GM19372 (cell line): ENCODE measurements at regions not wholly inside any gene's neighbourhood (a gene's known extent, or its start where the extent isn't known, plus 50 kb on each side); places are given as distances from the start of the nearest gene placed in this dataset.
"Not testable (repeated sequence)": the region's sequence is repeated elsewhere in the genome, so short reads cannot be mapped to it uniquely, and the experiment has no call there.

Experiments used
- ATAC-seq: cut with Tn5 transposase; IDR thresholded peaks from one replicate; pipeline ENCODE4 v1.9.1; 2021; ENCODE audit warnings: mild to moderate bottlenecking, low read depth, moderate library complexity; ENCODE audit not compliant: unreplicated experiment

DNA sequence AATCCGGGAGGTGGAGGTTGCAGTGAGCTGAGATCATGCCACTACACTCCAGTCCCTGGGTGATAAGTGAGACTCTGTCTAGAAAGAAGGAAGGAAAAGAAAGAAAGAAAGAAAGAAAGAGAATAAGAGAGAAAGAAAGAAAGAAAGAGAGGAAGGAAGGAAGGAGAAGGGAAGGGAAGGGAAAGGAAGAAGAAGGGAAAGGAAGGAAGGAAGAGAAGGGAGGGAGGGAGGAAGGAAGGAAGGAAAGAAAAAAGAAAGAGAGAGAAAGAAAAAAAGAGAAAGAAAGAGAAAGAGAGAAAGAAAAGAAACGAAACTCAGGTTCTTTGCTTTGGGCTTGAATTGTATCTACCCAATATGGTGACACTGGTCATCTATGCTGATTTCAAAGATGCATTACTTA is 102.3 kb upstream of the GATA6 start:
- no peak for ATAC-seq

DNA sequence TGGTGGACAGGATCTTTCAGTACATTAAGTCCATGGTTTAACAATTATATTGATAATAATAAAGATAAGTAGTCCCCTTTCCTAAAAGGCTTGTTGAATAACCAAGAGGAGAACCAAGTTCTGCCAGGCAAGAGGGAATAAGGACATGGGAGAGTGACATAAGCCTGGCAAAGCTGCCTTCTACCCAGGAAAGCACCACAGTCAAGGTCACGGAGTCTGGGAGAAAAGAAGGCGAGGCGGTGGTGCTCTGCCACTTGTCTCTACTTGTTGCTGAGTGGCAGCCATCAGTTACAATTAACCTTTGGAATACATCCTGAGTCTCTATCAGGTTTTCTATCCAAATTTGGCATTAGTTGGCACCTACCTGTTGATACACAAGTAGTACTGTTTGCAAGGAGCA is 101.7 kb upstream of the GATA6 start:
- ATAC-seq, result no peak

DNA sequence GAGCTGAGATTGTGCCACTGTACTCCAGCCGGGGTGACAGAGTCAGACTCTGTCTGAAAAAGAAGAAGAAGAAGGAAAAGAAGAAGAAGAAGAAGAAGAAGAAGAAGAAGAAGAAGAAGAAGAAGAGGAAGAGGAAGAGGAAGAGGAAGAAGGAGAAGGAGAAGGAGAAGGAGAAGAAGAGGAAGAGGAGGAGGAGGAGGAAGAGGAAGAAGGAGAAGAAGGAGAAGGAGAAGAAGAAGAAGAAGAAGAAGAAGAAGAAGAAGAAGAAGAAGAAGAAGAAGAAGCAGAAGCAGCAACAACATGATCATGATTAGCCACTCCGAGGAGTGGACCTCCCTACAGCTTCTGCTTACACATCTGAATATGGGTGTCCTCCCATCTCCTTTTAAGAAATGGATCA is 100.6 kb upstream of the GATA6 start:
- not testable (repeated sequence) for ATAC-seq

DNA sequence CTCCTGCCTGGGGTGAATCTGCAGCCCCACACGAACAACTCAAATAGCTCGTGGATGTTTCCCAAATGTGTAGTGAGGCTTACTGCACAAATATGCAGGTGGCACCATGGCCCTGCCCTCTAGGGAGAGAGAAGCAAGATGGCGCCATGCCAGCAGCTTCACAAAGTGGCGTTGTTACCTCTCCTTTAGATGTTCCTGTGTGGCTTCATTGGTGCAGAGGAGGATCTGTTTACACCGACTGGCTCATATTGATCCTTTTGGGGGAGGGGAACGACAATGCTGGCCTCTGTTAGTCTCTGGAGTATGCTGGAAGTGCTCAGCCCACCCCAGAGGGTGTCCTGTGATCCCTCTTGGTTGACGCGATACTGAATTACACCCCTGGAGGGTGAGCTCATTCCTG is 99.5 kb upstream of the GATA6 start:
- no peak for ATAC-seq

DNA sequence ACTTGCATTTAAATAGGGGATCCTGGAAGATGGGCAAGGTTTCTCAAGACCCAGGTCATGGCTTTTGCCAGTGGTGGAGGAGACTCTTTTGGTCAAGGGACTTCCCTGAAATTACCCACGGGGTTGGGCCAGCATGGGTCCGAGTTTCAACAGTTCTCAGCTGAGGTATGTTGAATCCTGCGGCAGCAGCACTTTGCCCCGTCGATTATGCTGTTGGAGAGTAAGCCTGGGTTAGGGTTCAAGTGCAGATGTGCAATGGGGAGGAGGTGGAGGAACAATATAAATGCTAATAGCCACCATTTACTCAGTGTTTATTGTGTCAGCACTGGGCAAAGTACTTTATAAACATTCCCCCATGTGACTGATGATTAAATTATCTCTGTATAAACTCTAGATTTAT is 96.0 kb upstream of the GATA6 start:
- ATAC-seq, result no peak

DNA sequence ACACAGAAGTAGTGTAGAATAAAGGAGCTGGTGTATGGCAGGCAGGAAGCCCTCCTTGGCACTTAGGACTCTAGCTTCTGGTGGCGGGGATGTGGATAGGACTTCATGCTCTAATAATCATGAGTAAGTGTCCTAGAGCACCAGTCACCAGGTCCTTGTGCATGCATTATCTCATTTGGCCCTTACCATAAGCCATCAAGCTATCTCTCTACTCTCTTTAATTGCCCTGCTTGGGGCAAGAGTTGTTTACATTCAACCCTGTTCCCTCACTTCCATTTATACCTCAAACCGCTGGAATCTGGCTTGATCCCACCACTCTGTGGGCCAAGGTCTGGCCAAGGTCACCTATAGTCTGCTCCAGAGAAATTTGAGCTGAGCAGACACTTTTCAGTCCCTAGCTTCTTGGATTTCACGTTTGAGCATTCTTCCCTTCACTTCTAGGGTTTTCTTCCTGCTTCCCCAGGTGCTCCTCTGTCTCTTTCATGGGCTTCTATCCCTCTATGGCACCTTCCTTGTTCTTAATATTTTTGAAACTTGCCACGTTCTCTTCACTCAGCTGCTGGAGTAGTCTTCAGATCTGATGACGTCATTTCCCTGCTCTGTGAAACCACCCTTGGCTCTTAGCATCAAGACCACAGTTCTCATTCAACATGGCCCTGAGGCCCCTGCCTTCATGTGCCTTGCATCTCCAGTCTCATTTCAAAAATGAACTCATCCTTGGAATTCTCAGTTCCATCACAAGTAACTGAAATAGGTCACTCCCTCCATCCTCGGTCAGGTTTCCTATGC is 94.9 kb upstream of the GATA6 start:
- ATAC-seq, result no peak

DNA sequence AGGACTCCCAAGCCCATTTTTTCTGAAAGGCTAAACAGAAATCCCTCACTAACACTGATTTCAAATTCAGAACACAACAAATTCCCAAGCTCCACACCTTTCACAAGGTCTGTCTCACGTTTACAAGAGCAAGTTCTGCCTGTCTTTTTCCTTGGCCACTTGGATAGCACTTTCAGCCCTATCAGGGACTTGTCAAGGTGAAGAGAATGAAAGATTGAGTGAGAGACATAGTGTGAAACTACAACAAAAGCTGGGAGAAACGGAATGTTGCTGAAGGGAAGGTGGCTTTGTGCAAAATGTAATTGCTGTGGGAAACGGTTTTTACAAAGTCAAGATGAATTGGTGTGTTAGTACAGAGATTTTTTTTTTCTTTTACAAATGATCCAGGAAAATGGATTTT is 89.4 kb upstream of the GATA6 start:
- no peak for ATAC-seq

DNA sequence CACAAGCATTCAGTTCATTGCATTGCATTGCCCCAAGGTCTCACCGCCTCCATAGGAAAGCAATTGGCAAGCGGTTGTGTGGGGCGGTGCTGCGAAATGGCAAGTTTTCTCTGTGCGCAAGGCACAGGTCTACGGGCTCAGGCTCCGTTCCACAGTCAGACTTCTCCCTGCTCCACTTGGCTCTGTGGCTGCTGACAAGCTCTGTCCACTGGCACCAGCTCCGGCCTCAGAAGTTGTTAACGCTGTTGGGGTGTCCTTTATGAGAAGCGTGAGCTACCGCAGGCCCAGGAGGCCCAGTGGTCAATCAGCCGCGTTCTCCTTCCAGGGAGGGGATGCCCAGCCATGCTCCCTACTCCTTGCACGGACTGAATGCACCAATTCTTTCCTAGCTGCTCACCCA is 87.0 kb upstream of the GATA6 start:
- no peak for ATAC-seq

DNA sequence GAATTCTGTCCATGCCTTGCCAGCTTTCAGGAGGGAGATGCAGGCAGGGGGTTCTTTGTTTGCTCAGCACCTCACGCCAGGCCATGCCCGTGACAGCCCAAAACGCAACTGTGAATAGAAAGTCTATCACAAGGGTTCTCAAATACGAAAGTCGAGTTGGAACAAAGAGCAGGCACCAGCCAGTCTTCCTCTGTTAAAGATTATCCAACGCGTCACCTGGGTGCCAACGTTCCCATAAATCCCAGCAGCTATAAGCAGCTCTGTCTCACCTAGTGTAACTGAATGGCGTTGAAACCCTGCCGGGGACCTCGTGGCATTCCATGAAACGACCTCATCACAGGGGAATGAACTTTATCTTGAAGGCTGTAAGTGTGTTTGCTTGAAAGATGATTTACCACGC is 84.8 kb upstream of the GATA6 start:
- ATAC-seq, result no peak

DNA sequence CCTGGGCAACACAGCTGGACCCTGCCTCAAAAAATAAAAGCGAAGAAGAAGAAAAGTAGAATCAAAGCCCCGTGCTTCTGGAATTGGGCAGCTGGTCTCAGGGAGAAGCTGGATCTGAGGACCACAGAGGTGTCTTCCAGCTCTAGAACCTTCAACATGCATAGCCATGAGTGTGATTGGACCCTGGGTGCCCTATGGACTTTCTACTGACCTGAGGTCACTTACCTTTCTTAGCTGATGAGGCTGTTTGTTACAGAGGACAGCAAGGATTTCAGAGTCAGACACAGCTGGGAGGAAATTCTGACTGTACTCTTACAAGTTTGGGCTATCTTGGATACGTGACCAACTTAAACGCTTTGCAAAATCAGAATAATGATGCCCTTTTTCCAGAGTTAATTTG is 82.4 kb upstream of the GATA6 start:
- no peak for ATAC-seq

DNA sequence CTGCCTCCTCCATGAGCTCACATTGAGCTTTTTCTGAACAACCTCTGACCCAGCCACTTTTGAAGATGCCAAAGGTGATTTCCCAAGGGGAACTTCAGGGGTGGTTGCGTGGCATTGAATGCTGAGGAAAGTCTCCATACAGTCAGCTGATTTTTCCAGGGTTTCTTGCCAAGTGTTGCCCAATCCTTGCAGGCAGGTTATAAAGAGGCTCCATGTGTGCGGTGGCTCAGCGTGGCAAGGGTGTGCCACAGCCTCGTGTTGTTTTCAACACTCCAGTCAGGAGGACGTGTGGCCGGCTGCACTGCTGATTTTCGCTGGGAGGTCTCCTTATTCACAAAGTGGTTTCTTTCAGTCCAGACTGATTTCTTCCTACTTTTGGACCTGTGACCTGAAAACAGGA is 81.4 kb upstream of the GATA6 start:
- ATAC-seq, result no peak

DNA sequence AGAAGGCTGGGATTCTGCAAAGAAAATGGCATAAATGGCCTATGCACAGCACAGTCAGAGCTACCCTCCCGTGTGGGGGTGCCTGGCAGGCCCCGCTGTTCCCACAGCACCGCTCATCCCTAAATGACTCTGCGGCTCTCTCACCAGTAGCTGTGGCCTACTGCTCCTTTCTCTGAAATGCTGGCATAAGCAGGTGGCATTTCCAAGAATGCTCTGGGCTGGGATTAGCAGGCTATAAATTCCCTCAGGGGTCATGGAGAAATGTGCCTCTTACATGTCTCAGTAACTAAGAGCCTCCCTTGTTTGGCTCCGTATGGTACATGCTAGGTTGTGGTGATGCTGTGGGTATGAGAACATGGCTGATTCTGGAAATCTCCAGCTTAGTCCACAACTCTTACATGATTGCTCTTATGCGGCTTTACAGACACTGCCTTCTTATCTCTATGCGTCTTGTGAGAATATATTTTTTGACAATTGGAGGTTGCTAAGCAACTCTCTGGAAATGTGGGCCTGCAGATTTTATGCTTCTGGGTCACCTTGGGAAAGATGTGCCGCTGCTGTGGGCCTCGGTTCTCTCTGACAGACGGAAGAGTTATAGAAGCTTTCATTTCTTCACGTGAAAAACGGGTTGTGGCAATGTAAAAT is 80.3 kb upstream of the GATA6 start:
- ATAC-seq, result no peak

DNA sequence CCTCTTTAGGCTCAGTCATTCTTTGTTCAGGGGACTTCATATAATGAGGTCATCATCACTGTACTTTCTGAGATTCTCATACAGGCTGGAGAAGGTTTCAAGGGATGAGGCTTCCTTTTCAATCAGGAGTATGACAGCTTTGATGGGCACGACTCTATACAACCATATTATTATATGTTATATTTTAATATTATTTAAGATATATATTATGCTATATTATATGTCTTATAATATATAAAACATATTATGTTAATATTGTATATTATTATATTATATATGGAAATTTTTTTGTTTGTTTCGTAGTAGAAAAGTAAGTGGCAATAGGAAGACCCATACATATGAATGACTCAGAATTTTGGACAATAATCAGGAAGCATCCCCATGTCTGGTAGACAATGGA is 78.0 kb upstream of the GATA6 start:
- ATAC-seq, result no peak

DNA sequence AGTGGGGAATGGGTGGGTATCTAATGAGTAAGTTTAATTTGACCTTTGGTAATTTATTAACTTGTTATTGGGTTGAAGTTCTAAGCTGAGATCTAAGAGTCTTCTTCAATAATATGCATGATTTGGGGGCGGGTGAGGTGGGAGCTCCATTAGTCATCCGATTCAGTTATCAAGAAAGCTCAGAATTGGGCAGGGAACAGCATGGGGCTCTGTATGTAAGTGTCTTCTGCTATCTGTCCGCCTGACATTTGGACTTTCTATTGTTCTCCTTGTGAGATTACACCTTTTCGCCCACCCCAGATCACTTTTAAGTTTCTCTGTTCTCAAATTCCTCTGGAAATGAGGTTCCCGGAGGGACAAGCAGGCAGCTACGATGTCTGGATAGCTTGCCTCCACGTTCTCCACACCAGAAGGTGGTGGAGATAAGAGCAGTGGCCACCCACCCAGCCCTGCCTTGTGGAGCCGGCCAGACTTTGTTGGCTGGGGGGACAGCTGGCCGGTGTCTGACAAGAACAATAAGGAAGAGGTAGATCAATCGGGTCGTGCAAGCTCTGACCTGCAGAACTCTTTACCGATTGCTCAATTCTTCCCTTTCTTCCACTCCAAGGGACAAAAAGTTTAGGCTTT is 75.5 kb upstream of the GATA6 start:
- no peak for ATAC-seq

DNA sequence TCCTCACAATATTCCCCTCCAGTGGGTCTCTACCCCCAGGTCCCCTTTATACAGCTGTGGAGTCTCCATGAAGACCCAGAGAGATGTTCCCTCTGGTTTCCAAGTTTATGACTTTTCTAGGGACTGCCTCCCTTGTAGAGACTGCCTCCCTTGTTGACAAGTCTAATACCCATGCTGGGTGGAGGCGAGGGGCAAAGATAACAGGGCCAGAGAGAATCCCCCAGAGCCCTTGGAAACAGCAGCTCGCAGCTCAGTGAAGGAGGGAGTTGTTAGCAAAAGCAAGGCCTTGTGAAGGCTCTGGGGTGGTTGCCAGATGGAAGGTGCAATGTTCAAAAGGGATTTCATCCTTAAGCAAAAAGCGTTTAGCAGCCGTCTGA is 75.0 kb upstream of the GATA6 start:
- no peak for ATAC-seq

DNA sequence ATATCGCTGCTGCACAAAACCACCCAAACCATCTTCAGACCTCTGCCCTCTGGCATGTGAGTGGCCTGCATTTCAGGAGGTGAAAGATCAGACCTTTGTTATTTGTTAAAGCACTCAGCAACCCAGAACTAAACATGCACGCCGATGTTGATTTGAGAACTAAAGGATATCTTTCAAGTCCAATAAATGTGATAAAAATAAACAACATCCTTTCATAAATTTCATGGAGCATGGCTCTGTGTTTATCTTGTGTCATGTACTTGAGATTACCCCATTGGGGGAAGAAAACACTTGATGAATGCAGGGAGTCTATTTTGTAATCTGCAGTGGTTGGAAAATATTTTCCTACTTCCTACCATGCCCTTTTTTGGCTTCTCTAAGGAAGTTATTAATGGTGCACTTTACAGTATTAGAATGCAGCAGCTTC is 70.8 kb upstream of the GATA6 start:
- no peak for ATAC-seq

DNA sequence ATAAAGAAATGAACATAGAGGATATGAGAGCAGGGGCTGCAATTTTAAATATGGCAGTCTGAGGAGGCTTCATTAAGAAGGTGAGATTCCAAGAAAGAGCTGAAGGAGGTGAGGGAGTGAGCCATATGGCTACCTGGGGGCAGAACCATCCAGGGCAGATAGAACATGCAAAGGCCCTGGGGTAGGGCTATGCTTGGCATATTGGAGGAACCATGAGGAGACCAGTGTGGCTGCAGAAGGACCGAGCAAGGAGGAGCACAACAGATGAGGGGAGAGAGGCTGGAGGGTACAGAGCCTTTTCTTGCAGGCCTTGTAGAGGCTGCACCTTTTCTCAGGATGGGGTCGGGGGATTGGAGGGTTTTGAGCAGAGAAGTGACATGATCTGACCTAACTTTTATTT is 69.5 kb upstream of the GATA6 start:
- ATAC-seq, result no peak

DNA sequence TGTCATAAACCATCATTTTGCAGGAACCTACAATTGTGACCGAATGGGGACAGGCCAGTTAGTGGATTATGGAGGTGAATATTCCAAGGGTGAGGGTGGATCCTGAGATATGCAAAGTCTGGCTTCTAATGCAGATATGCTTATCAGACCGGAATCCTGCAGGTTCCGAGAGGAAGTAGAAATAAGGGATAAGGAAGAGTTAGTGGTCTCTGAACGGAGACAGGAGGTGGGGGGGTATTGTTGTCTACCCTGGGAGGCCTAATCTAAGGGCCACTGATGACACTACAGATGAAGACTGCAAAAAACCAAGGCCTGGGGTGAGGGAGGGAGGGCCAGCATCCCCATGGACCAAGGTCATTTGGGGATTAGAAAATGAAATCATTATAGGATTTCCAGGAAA is 67.7 kb upstream of the GATA6 start:
- no peak for ATAC-seq

DNA sequence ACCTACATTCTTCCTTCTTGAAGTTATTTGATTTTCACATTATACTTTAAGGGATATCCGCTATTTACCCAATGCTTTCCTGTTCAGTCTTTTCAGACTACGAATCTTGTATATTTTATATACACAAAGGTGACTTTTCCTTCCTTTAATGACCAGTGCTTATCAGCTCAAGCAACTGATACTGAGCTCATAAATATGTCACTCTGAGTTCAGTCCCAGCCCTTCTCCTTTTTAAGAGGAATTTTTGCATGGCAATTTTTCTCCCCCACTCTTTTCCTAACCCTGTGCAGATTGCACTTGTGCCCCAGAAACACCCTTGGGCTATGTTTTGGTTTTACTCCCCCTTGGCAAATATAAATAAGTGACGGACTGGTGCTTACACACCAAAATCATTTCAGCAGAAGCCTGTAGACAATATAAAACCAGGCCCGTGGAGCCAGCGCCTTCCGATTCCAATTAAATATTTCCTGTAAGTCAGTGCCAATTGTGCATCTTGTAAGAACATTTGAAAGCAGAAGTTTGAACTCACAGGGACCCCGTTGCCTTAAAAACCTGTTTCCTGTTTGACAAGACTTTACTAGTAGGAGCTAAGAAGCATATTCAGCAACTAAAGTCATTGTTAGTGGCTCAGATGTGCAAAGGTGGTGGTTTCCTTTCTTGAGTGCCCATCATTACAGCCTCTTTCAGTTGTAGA is 66.3 kb upstream of the GATA6 start:
- no peak for ATAC-seq

DNA sequence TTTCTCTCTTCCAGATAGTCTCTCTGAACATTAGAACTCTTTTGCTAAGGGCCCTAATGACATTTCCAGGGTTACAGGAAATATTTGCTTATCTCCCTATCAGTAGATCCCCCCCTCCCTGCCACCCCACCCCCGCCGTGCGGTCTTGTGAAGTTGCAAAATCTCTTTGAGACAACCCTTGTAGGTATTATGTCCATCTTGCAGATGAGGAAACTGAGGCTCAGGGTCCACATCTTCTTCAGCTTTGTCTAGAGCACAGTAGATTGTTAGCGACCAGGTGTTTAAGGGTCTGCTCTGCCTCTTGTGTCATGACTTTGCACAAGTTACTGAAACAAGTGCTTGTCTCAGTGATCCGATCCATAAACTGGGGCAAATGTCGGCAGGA is 65.8 kb upstream of the GATA6 start:
- no peak for ATAC-seq

DNA sequence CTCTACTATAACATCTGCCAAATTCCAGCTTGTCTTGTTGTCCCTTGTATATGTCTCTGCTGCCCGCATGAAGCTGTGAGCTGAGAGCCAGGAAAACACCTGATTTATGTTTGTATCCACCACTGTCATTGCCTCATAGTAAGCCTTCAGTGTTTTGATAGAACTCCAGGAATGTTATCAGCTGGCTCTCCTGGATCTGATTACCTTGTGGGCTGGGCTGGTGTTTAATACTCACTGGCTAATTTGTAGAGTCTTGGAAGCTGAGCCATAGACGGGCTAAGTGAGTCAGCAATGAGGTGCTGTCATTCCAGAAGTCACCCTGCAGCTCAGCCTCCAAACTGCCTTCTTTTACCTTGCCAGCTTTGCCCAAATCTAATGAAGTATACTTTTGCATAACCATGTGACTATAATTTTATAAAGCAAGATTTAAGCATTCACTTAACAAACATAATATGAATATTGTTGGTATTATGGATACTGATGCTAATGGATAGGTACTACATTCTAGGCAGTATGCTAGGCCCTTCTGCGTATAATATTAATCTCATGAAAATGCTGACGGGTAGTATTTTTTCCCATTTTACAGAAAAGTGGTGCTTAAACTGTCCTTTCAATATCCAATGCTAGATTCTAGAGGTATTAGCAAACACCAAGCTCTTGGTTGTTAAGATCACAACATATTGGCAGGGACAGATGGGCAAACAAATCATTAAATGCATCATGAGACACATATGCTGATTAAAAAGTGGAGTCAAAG is 62.7 kb upstream of the GATA6 start:
- no peak for ATAC-seq
